ENCODE measurements at regions not wholly inside any gene's neighbourhood (a gene's known extent, or its start where the extent isn't known, plus 50 kb on each side); places are given as distances from the start of the nearest gene placed in this dataset.

GRCh38 chr2:236366397-236366796 is 102.2 kb upstream of the ASB18 start:
- TF ChIP-seq CTCF (IDR thresholded peaks at IDR 0.05; ENCODE audit: insufficient read depth, low read length, poor library complexity, severe bottlenecking): no peak
- no peak overlapping the region for H3K4me3 ChIP-seq (replicated peaks; ENCODE audit: low read depth, low read length)
- DNase-seq (ENCODE audit: extremely low read depth, insufficient read length): no peak
- no peaks in the 10 kb centered on the region for H3K36me3 ChIP-seq (ENCODE audit: control insufficient read depth, insufficient read depth, low read length)
- peaks cover 3% of the 10 kb centered on the region for H3K27me3 ChIP-seq (replicated peaks; ENCODE audit: control insufficient read depth, insufficient read depth, low read length)

- Histone ChIP-seq H3K27me3 (replicated peaks; ENCODE audit: control insufficient read depth, insufficient read depth, low read length) (peaks cover 3% of the 10 kb centered on the region), H3K4me3 (replicated peaks; ENCODE audit: low read depth, low read length) (no peak overlapping the region), H3K36me3 (ENCODE audit: control insufficient read depth, insufficient read depth, low read length) (no peaks in the 10 kb centered on the region)
- DNase-seq (ENCODE audit: extremely low read depth, insufficient read length): no peak
- no peak for TF ChIP-seq CTCF (IDR thresholded peaks at IDR 0.05; ENCODE audit: insufficient read depth, low read length, poor library complexity, severe bottlenecking)
Measured at GRCh38 chr2:236367506-236368289, 103.5 kb upstream of the ASB18 start.

- H3K4me3 ChIP-seq (replicated peaks; ENCODE audit: low read depth, low read length): no peak overlapping the region
- H3K27me3 ChIP-seq (replicated peaks; ENCODE audit: control insufficient read depth, insufficient read depth, low read length): peaks cover 3% of the 10 kb centered on the region
- no peak for DNase-seq (ENCODE audit: extremely low read depth, insufficient read length)
- TF ChIP-seq CTCF (IDR thresholded peaks at IDR 0.05; ENCODE audit: insufficient read depth, low read length, poor library complexity, severe bottlenecking): no peak
- H3K36me3 ChIP-seq (ENCODE audit: control insufficient read depth, insufficient read depth, low read length): no peaks in the 10 kb centered on the region
Measured at GRCh38 chr2:236369661-236370062, 105.5 kb upstream of the ASB18 start.

GRCh38 chr2:236370847-236371409 is 106.7 kb upstream of the ASB18 start:
- Histone ChIP-seq H3K4me3 (replicated peaks; ENCODE audit: low read depth, low read length) (no peak overlapping the region), H3K36me3 (ENCODE audit: control insufficient read depth, insufficient read depth, low read length) (no peaks in the 10 kb centered on the region), H3K27me3 (replicated peaks; ENCODE audit: control insufficient read depth, insufficient read depth, low read length) (peaks cover 3% of the 10 kb centered on the region)
- DNase-seq (ENCODE audit: extremely low read depth, insufficient read length): no peak
- no peak for TF ChIP-seq CTCF (IDR thresholded peaks at IDR 0.05; ENCODE audit: insufficient read depth, low read length, poor library complexity, severe bottlenecking)

GRCh38 chr2:236375973-236376476 is 111.8 kb upstream of the ASB18 start:
- H3K4me3 ChIP-seq (replicated peaks; ENCODE audit: low read depth, low read length): no peak overlapping the region
- DNase-seq (ENCODE audit: extremely low read depth, insufficient read length): no peak
- TF ChIP-seq CTCF (IDR thresholded peaks at IDR 0.05; ENCODE audit: insufficient read depth, low read length, poor library complexity, severe bottlenecking): no peak
- H3K27me3 ChIP-seq (replicated peaks; ENCODE audit: control insufficient read depth, insufficient read depth, low read length): no peaks in the 10 kb centered on the region
- H3K36me3 ChIP-seq (ENCODE audit: control insufficient read depth, insufficient read depth, low read length): no peaks in the 10 kb centered on the region

Data from GM06990 (cell line).